SK-N-SH (cell line): ENCODE measurements at regions not wholly inside any gene's neighbourhood (a gene's known extent, or its start where the extent isn't known, plus 50 kb on each side); places are given as distances from the start of the nearest gene placed in this dataset.

Experiments used
- CTCF ChIA-PET: fragments of 300-600, 350-600 bp; formaldehyde crosslinking; extraction: SDS; loops from one replicate; lab custom pipeline; 2021; lab: Yijun Ruan, JAX
- POLR2A ChIA-PET: fragments of 350-600 bp; sonication (Branson Sonifier 250); formaldehyde crosslinking; extraction: SDS; loops from one replicate; lab custom pipeline; 2020; ENCODE audit warnings: antibody characterized with exemption, inconsistent platforms; lab: Yijun Ruan, JAX
- DNase-seq: peaks from one replicate; pipeline ENCODE4 v3.0.0; 2012
- H2AFZ ChIP-seq: fragments of 200-600 bp; sonication (generic); 2 replicates; pipeline ENCODE4 v1.8.1; 2016; ENCODE audit warnings: antibody characterized with exemption, mild to moderate bottlenecking, low read depth
- H3F3A ChIP-seq: fragments of 200-600 bp; sonication (generic); replicated peaks from 2 replicates; pipeline ENCODE3; 2016; ENCODE audit warnings: antibody characterized with exemption, mild to moderate bottlenecking; ENCODE audit not compliant: insufficient read depth
- H3K27ac ChIP-seq, 2 experiments: fragments of 200-500 bp in 1 of 2; fragments of 200-600 bp in 1 of 2; sonication (Bioruptor generic) in 1 of 2; sonication (generic), shearing (Covaris generic) in 1 of 2; 2 replicates each; pipeline versions ENCODE4 v1.5.1 to v1.6.1; 2014 to 2016; ENCODE audit warnings: low read depth in 2 of 2, inconsistent platforms in 1 of 2, low read length in 1 of 2, mild to moderate bottlenecking in 1 of 2, mixed read lengths in 1 of 2
- H3K27me3 ChIP-seq: fragments of 200-600 bp; sonication (generic), shearing (Covaris generic); 2 replicates; pipeline ENCODE4 v1.6.1; 2016; ENCODE audit warnings: mixed run types; ENCODE audit not compliant: insufficient read depth
- H3K36me3 ChIP-seq, 2 experiments: fragments of 200-500 bp in 1 of 2; fragments of 200-600 bp in 1 of 2; sonication (Bioruptor generic) in 1 of 2; sonication (generic) in 1 of 2; replicated peaks in 1 of 2; 2 replicates each; pipeline versions ENCODE3 to v1.5.1; 2014 to 2016; ENCODE audit warnings: low read length in 1 of 2, mild to moderate bottlenecking in 1 of 2; ENCODE audit not compliant: insufficient read depth in 2 of 2, control insufficient read depth in 1 of 2
- H3K4me1 ChIP-seq, 2 experiments: fragments of 200-500 bp in 1 of 2; fragments of 200-600 bp in 1 of 2; sonication (Bioruptor generic) in 1 of 2; sonication (generic), shearing (Covaris generic) in 1 of 2; 2 replicates each; pipeline versions ENCODE4 v1.5.1 to v1.6.1; 2014 to 2016; ENCODE audit warnings: low read depth in 1 of 2, low read length in 1 of 2, mixed run types in 1 of 2; ENCODE audit not compliant: insufficient read depth in 2 of 2, control insufficient read depth in 1 of 2
- H3K4me2 ChIP-seq: fragments of 200-600 bp; sonication (generic), shearing (Covaris generic); 2 replicates; pipeline ENCODE4 v1.6.1; 2017; ENCODE audit warnings: mixed run types
- H3K4me3 ChIP-seq, 2 experiments: fragments of 200-500 bp in 1 of 2; fragments of 200-600 bp in 1 of 2; sonication (Bioruptor generic) in 1 of 2; sonication (generic), shearing (Covaris generic) in 1 of 2; 2 replicates each; pipeline versions ENCODE4 v1.5.1 to v1.8.1; 2014 to 2016; ENCODE audit warnings: low read depth in 2 of 2, inconsistent platforms in 1 of 2, low read length in 1 of 2, mild to moderate bottlenecking in 1 of 2, mixed read lengths in 1 of 2, moderate library complexity in 1 of 2
- H3K79me2 ChIP-seq: fragments of 200-600 bp; sonication (generic); 2 replicates; pipeline ENCODE4 v1.8.1; 2017; ENCODE audit warnings: mild to moderate bottlenecking; ENCODE audit not compliant: insufficient read depth
- H3K9ac ChIP-seq: fragments of 200-600 bp; sonication (generic); 2 replicates; pipeline ENCODE4 v1.6.1; 2017; ENCODE audit warnings: mixed run types
- H3K9me2 ChIP-seq: fragments of 200-600 bp; sonication (generic); 2 replicates; pipeline ENCODE4 v1.6.1; 2017; ENCODE audit warnings: mixed run types
- H3K9me3 ChIP-seq: fragments of 200-600 bp; sonication (generic); 2 replicates; pipeline ENCODE4 v1.6.1; 2017; ENCODE audit warnings: mixed run types, mild to moderate bottlenecking, moderate library complexity
- H4K20me1 ChIP-seq: fragments of 200-600 bp; sonication (generic); 2 replicates; pipeline ENCODE4 v1.6.1; 2017; ENCODE audit warnings: mild to moderate bottlenecking, mixed run types; ENCODE audit not compliant: insufficient read depth
- ELF1 ChIP-seq: IDR thresholded peaks from 2 replicates; pipeline ENCODE4 v1.4.0; 2012
- EP300 ChIP-seq, 2 experiments: IDR thresholded peaks; 2 replicates each; pipeline versions ENCODE4 v1.4.0 to v1.6.1; 2012; ENCODE audit warnings: borderline replicate concordance in 1 of 2, low read depth in 1 of 2, low read length in 1 of 2
- FOSL2 ChIP-seq: IDR thresholded peaks from 2 replicates; pipeline ENCODE4 v1.4.0; 2012; ENCODE audit warnings: low read depth, mild to moderate bottlenecking, moderate library complexity, borderline replicate concordance
- FOXM1 ChIP-seq: IDR thresholded peaks from 2 replicates; pipeline ENCODE4 v1.4.0; 2012; ENCODE audit warnings: low read depth, mild to moderate bottlenecking
- GATA2 ChIP-seq: sonication (generic); formaldehyde crosslinking; IDR thresholded peaks from 2 replicates; pipeline ENCODE4 v1.5.0; 2020; ENCODE audit warnings: mild to moderate bottlenecking, missing genetic modification reagents
- IRF3 ChIP-seq: fragments of 150-350 bp; IDR thresholded peaks from 2 replicates; pipeline ENCODE4 v1.6.1; 2016; ENCODE audit warnings: mild to moderate bottlenecking, low read depth, low read length
- JUND ChIP-seq: IDR thresholded peaks from 2 replicates; pipeline ENCODE4 v1.4.0; 2012
- MEF2A ChIP-seq: IDR thresholded peaks from 2 replicates; pipeline ENCODE4 v1.4.0; 2012; ENCODE audit warnings: low read depth, borderline replicate concordance
- MXI1 ChIP-seq: IDR thresholded peaks from 2 replicates; pipeline ENCODE4 v1.6.1; 2012; ENCODE audit warnings: mild to moderate bottlenecking, low read depth, low read length, improper control_type of control experiment
- NFIC ChIP-seq: IDR thresholded peaks from 2 replicates; pipeline ENCODE4 v1.4.0; 2012; ENCODE audit warnings: borderline replicate concordance
- NRF1 ChIP-seq: IDR thresholded peaks from 2 replicates; pipeline ENCODE4 v1.6.1; 2012; ENCODE audit warnings: low read depth, mild to moderate bottlenecking, low read length
- PBX3 ChIP-seq: IDR thresholded peaks from 2 replicates; pipeline ENCODE4; 2012
- POLR2AphosphoS5 ChIP-seq: IDR thresholded peaks from 2 replicates; pipeline ENCODE4 v1.6.1; 2012; ENCODE audit warnings: low read depth, low read length
- RXRA ChIP-seq: IDR thresholded peaks from 2 replicates; pipeline ENCODE4 v1.4.0; 2012; ENCODE audit warnings: low read depth, mild to moderate bottlenecking, borderline replicate concordance
- SIN3A ChIP-seq: IDR thresholded peaks from 2 replicates; pipeline ENCODE4 v1.6.1; 2012; ENCODE audit warnings: low read depth, mild to moderate bottlenecking, low read length, moderate library complexity, borderline replicate concordance
- TEAD4 ChIP-seq: IDR thresholded peaks from 2 replicates; pipeline ENCODE4 v1.4.0; 2012; ENCODE audit warnings: mild to moderate bottlenecking, borderline replicate concordance; ENCODE audit not compliant: insufficient read depth
- USF1 ChIP-seq: IDR thresholded peaks from 2 replicates; pipeline ENCODE4 v1.4.0; 2012; ENCODE audit warnings: low read depth, borderline replicate concordance
- YY1 ChIP-seq: IDR thresholded peaks from 2 replicates; pipeline ENCODE4 v1.4.0; 2012; ENCODE audit warnings: low read depth, mild to moderate bottlenecking
- ZBTB33 ChIP-seq: IDR thresholded peaks from 2 replicates; pipeline ENCODE4 v1.4.0; 2012; ENCODE audit warnings: low read depth, borderline replicate concordance
- WGBS: methylation state at CpG from one replicate; pipeline ENCODE4 v1.1.6; 2017; ENCODE audit warnings: low lambda C conversion rate; 5-methylcytosine and 5-hydroxymethylcytosine counted together

GRCh38 chr18:44341759-44342158 is 338.9 kb upstream of the SETBP1 start (continued):
- TF ChIP-seq IRF3, result no peak

GRCh38 chr18:44342162-44342561 is 338.5 kb upstream of the SETBP1 start:
- H3K4me1 ChIP-seq, result no peaks in the 10 kb centered on the region
- H3K4me2 ChIP-seq, result no peak overlapping the region
- DNase-seq, result no peak
- H3K4me3 ChIP-seq, result no peak overlapping the region
- H3K9me3 ChIP-seq, result peaks cover 13% of the 10 kb centered on the region
- ChIA-PET CTCF (no interaction called here), POLR2A (no interaction called here)
- H3K9ac ChIP-seq, result no peak overlapping the region
- H3K36me3 ChIP-seq, result no peaks in the 10 kb centered on the region
- no peaks in the 10 kb centered on the region for H4K20me1 ChIP-seq
- no peaks in the 10 kb centered on the region for H3K79me2 ChIP-seq
- no peaks in the 10 kb centered on the region for H3K27me3 ChIP-seq
- H3K9me2 ChIP-seq, result no peaks in the 10 kb centered on the region
- 16% methylated on average over 2 of the region's 2 CpGs for WGBS
- H2AFZ ChIP-seq, result no peak overlapping the region
- no peaks in the 10 kb centered on the region for H3F3A ChIP-seq
- no peak for TF ChIP-seq MXI1
- no peak for TF ChIP-seq YY1
- TF ChIP-seq ZBTB33, result no peak
- TF ChIP-seq FOSL2, result no peak
- TF ChIP-seq MEF2A, result no peak
- TF ChIP-seq EP300 (IDR thresholded peaks at IDR 0.05; ENCODE audit: borderline replicate concordance in 1 of 2, low read depth in 1 of 2, low read length in 1 of 2), result no peak
- no peak for TF ChIP-seq JUND
- no peak for TF ChIP-seq PBX3
- TF ChIP-seq RXRA, result no peak
- no peak for TF ChIP-seq USF1
- no peak for TF ChIP-seq POLR2AphosphoS5
- no peak for TF ChIP-seq NRF1
- TF ChIP-seq SIN3A, result no peak
- no peak for TF ChIP-seq ELF1
- TF ChIP-seq NFIC, result no peak
- no peak for TF ChIP-seq GATA2 (CRISPR knock-in tag)
- TF ChIP-seq FOXM1, result no peak
- TF ChIP-seq TEAD4, result no peak
- H3K27ac ChIP-seq, result no peak overlapping the region
